ENCODE measurements at regions not wholly inside any gene's neighbourhood (a gene's known extent, or its start where the extent isn't known, plus 50 kb on each side); places are given as distances from the start of the nearest gene placed in this dataset.

DNA sequence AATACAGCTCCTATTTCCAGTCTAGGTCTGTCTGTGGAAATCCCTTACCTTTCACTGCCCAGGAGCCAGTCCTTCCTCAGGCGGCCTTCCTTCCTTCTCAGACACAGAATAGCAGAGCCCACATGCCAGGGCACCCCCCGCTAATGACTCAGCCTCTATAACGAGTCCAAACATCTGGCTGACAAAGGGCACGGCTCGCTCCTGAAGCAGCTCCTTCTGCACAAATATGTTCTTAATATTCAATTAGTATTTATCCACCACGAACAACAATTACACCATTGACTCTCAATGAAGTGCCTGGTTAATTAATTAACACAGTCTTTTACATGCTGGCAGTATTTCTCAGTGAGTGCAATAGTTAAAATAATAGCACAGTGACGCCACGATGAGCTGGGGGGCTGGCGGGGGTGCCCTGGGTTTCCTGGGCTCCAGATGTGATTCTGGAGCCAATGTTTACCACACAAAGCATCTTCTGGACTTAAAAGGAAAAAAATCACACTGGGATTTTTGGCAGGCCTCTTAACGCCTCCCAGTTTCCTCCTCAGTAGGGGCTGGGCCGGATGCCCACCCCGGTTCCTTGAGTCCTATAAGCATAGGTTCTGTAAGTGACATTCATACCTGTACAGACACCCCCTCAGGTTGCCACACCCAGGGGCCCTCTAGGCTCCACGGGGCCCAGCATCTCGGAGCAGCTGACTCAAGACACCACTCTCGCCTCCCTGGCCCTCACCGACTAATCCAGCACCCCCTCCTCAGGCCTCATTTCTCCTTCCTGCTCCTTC lies 158.6 kb upstream of the MLN start:
- intact Hi-C loops (cut with micrococcal nuclease) = no loop called here
- H3K9me3 ChIP-seq (ENCODE audit: control insufficient read depth in 1 of 2, insufficient read depth in 1 of 2, low read depth in 1 of 2, low read length in 2 of 2) = no peaks in the 10 kb centered on the region
- no TSS peak for BruUV-seq (replicated peaks)
- ChIA-PET CTCF (no interaction called here), RAD21 (ENCODE audit: low non-redundant PET in 1 of 2, low total read pairs in 2 of 2, uncharacterized antibody in 2 of 2, unreplicated experiment in 2 of 2) (no interaction called here), POLR2A (no interaction called here)
- ATAC-seq (no peak), DNase-seq (ENCODE audit: low read depth, low spot score) (no peak)
- H3K4me2 ChIP-seq (ENCODE audit: low read length) = no peak overlapping the region
- no peak overlapping the region for H2AFZ ChIP-seq (ENCODE audit: low read depth, low read length, poor library complexity, severe bottlenecking)
- H4K20me1 ChIP-seq (ENCODE audit: insufficient read depth) = no peaks in the 10 kb centered on the region
- H3K27me3 ChIP-seq (ENCODE audit: insufficient read depth, low read length) = no peaks in the 10 kb centered on the region
- H3K27ac ChIP-seq (ENCODE audit: low read depth, low read length) = no peak overlapping the region
- TF ChIP-seq REST (IDR thresholded peaks at IDR 0.05; ENCODE audit: low read depth) = no peak
- no peak for TF ChIP-seq EZH2phosphoT487 (IDR thresholded peaks at IDR 0.05; ENCODE audit: borderline replicate concordance)
- TF ChIP-seq POLR2AphosphoS5 (IDR thresholded peaks at IDR 0.05; ENCODE audit: low read depth, low read length) = no peak
- no peak for TF ChIP-seq EGR1 (IDR thresholded peaks at IDR 0.05; ENCODE audit: low read depth)
- TF ChIP-seq ZNF274 (IDR thresholded peaks at IDR 0.05; ENCODE audit: low read depth, low read length) = no peak
- no peak for TF ChIP-seq TCF7L2 (IDR thresholded peaks at IDR 0.05; ENCODE audit: borderline replicate concordance, extremely low read depth, insufficient read depth, insufficient read length)
- TF ChIP-seq EZH2 (IDR thresholded peaks at IDR 0.05) = no peak
- no peak for TF ChIP-seq FOSL1 (IDR thresholded peaks at IDR 0.05; ENCODE audit: low read depth)
- no peak for TF ChIP-seq POLR2A (IDR thresholded peaks at IDR 0.05; ENCODE audit: borderline replicate concordance, extremely low read depth, insufficient read depth, insufficient read length)
- no peak for TF ChIP-seq CBX3 (IDR thresholded peaks at IDR 0.05; ENCODE audit: low read depth)
- TF ChIP-seq, protein P1, sequence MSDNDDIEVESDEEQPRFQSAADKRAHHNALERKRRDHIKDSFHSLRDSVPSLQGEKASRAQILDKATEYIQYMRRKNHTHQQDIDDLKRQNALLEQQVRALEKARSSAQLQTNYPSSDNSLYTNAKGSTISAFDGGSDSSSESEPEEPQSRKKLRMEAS (IDR thresholded peaks at IDR 0.05) = no peak
- no peak for TF ChIP-seq JUND (IDR thresholded peaks at IDR 0.05)
- H3K4me1 ChIP-seq (ENCODE audit: control insufficient read depth in 1 of 2, insufficient read depth in 2 of 2, low read length in 2 of 2) = peaks cover 0 to 13% of the 10 kb centered on the region in 2 experiments; a peak in 2 of 4 replicates
- H3K79me2 ChIP-seq (ENCODE audit: insufficient read depth, low read length) = no peaks in the 10 kb centered on the region
- H3K9ac ChIP-seq (ENCODE audit: low read length) = no peak overlapping the region
- no peaks in the 10 kb centered on the region for H3K9me2 ChIP-seq (ENCODE audit: insufficient read depth)
- no peaks in the 10 kb centered on the region for H3K36me3 ChIP-seq (ENCODE audit: control insufficient read depth in 1 of 2, insufficient read depth in 2 of 2, low read length in 2 of 2)
- no peak overlapping the region for H3K4me3 ChIP-seq (replicated peaks in 1 of 2; ENCODE audit: low read depth in 1 of 2, low read length in 2 of 2)

Data from HCT116 (cell line).